ENCODE measurements at regions not wholly inside any gene's neighbourhood (a gene's known extent, or its start where the extent isn't known, plus 50 kb on each side); places are given as distances from the start of the nearest gene placed in this dataset.
"Not testable (repeated sequence)": the region's sequence is repeated elsewhere in the genome, so short reads cannot be mapped to it uniquely, and the experiment has no call there.

GRCh38 chr10:120213283-120213682 is 243.7 kb upstream of the PLPP4 start:
- not testable (repeated sequence) for TF ChIP-seq ZNF274 (IDR thresholded peaks at IDR 0.05; ENCODE audit: low read depth, low read length); YY1 (IDR thresholded peaks at IDR 0.05; ENCODE audit: insufficient read depth, insufficient read length)
